ENCODE measurements at regions not wholly inside any gene's neighbourhood (a gene's known extent, or its start where the extent isn't known, plus 50 kb on each side); places are given as distances from the start of the nearest gene placed in this dataset.

DNA sequence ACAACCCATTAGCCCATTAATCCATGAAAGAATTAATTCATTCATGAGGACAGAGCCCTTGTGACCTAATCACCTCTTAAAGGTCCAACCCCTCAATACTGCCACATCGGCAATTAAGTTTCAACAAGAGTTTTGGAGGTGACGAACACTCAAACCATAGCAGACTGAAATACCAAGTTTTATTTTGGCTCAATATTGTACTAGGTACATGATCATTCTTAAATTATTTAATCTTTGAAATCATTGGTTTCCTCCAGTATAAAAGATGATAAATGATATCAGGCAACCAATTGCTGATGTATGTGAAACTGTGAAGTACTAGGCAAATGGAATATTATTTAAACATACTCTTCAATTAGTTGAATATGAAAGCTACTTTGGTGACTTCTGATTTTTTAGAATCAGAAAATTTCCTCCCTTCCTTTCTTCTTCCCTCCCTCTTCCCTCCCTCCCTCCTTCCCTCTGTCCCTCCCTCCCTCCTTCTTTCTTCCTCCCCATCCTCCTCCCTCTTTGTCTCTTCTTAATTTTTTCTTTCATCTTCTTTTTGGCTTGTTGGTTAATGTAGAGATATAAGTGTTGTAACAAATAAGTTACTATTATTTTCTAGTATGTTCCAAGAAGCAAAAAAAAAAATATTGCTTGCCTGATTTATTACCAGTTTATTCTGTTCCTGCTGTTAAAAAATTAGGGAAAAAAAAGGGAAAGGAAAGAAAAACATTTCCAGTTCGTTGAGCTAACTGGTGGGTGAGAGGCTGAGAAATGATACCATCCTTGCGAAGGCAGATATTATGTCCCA lies 233.9 kb upstream of the ZNF217 start:
- no peaks in the 10 kb centered on the region for H3K9me3 ChIP-seq (ENCODE audit: control insufficient read depth, low read depth, low read length)
- no peak overlapping the region for H3K14ac ChIP-seq (ENCODE audit: insufficient read depth, low read length)
- peaks cover 0 to 4% of the 10 kb centered on the region in 2 experiments; a peak in 2 of 5 replicates for H3K9me3 Mint-ChIP-seq
- H2AFZ ChIP-seq (ENCODE audit: low read length) = no peak overlapping the region
- no peaks in the 10 kb centered on the region for H3K36me3 Mint-ChIP-seq (ENCODE audit: insufficient read depth in 1 of 3, low read depth in 3 of 3)
- no peak overlapping the region for H2AK5ac ChIP-seq (ENCODE audit: insufficient read length, low read length)
- H3K56ac ChIP-seq (ENCODE audit: insufficient read length, low read depth, low read length) = no peak overlapping the region
- no CpG with 5 or more reads among the region's 4 CpGs for WGBS (ENCODE audit: extremely low coverage, insufficient read length, low lambda C conversion rate)
- peak overlapping the region; percentile 15 for H2BK120ac ChIP-seq (ENCODE audit: low read depth, low read length, poor library complexity, severe bottlenecking)
- H4K5ac ChIP-seq (ENCODE audit: insufficient read length, low read depth, low read length) = no peak overlapping the region
- H2BK12ac ChIP-seq (ENCODE audit: insufficient read length, low read depth, low read length) = no peak overlapping the region
- no peak overlapping the region for H2BK15ac ChIP-seq (ENCODE audit: low read depth, low read length)
- H3K4ac ChIP-seq (ENCODE audit: low read depth, low read length) = no peak overlapping the region
- no peaks in the 10 kb centered on the region for H3K27me3 ChIP-seq (ENCODE audit: insufficient read depth, low read length)
- no peaks in the 10 kb centered on the region for H3K23me2 ChIP-seq (ENCODE audit: insufficient read length, low read depth, low read length, poor library complexity, severe bottlenecking)
- H3K4me1 Mint-ChIP-seq = peaks cover 33 to 42% of the 10 kb centered on the region in 2 experiments
- H3K23ac ChIP-seq (ENCODE audit: insufficient read length, low read depth, low read length) = no peak overlapping the region
- peak overlapping the region in 1 of 3 experiments; percentile 74; a peak in 1 of 7 replicates for H3K27ac Mint-ChIP-seq
- H2BK5ac ChIP-seq (ENCODE audit: insufficient read length, low read length) = no peak overlapping the region
- TF ChIP-seq, protein P1, sequence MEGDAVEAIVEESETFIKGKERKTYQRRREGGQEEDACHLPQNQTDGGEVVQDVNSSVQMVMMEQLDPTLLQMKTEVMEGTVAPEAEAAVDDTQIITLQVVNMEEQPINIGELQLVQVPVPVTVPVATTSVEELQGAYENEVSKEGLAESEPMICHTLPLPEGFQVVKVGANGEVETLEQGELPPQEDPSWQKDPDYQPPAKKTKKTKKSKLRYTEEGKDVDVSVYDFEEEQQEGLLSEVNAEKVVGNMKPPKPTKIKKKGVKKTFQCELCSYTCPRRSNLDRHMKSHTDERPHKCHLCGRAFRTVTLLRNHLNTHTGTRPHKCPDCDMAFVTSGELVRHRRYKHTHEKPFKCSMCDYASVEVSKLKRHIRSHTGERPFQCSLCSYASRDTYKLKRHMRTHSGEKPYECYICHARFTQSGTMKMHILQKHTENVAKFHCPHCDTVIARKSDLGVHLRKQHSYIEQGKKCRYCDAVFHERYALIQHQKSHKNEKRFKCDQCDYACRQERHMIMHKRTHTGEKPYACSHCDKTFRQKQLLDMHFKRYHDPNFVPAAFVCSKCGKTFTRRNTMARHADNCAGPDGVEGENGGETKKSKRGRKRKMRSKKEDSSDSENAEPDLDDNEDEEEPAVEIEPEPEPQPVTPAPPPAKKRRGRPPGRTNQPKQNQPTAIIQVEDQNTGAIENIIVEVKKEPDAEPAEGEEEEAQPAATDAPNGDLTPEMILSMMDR (conservative IDR thresholded peaks at IDR 0.05) = no peak
- no peaks in the 10 kb centered on the region for H3K79me2 ChIP-seq (ENCODE audit: insufficient read depth, low read length)
- no peaks in the 10 kb centered on the region for H4K20me1 ChIP-seq (ENCODE audit: control insufficient read depth, insufficient read depth, insufficient read length)
- H3K27ac ChIP-seq (ENCODE audit: insufficient read length, low read depth, low read length) = no peak overlapping the region
- no peak overlapping the region for H3K4me2 ChIP-seq (ENCODE audit: insufficient read depth, insufficient read length, low read length)
- H3K79me1 ChIP-seq (ENCODE audit: insufficient read depth, low read depth, low read length, poor library complexity, severe bottlenecking) = no peaks in the 10 kb centered on the region
- H3K9ac ChIP-seq (ENCODE audit: extremely low read depth, insufficient read length, low read length) = no peak overlapping the region
- peaks cover 8% of the 10 kb centered on the region; the same call in 1 of the 2 replicates for H3K4me1 ChIP-seq (ENCODE audit: insufficient read depth, low read length)
- no peaks in the 10 kb centered on the region for H3K27me3 Mint-ChIP-seq (ENCODE audit: low read depth)
- no peak overlapping the region for H3K18ac ChIP-seq (ENCODE audit: insufficient read length, low read depth, low read length)
- DNase-seq = no peak
- H2BK20ac ChIP-seq (ENCODE audit: low read depth, low read length, poor library complexity, severe bottlenecking) = no peak overlapping the region
- H3T11ph ChIP-seq (ENCODE audit: low read length) = no peak overlapping the region
- H4K8ac ChIP-seq (replicated peaks; ENCODE audit: insufficient read length, low read depth, low read length) = no peak overlapping the region
- H3K4me3 Mint-ChIP-seq = no peak overlapping the region
- no peak overlapping the region for H4K91ac ChIP-seq (ENCODE audit: insufficient read length, low read depth, low read length)
